Ectodermal cell (in vitro differentiated cells): ENCODE measurements at regions not wholly inside any gene's neighbourhood (a gene's known extent, or its start where the extent isn't known, plus 50 kb on each side); places are given as distances from the start of the nearest gene placed in this dataset.

ENCODE experiments used
- H3K27ac ChIP-seq: 2 replicates; pipeline ENCODE4 v1.7.0; 2013; ENCODE audit warnings: mild to moderate bottlenecking, low read depth, low read length; ENCODE audit not compliant: insufficient read depth, poor library complexity, severe bottlenecking
- H3K27me3 ChIP-seq: 2 replicates; pipeline ENCODE4 v1.7.0; 2013; ENCODE audit warnings: mild to moderate bottlenecking, low read length; ENCODE audit not compliant: insufficient read depth, control insufficient read depth, poor library complexity, severe bottlenecking
- H3K36me3 ChIP-seq: one replicate; pipeline ENCODE4 v1.7.0; 2013; ENCODE audit warnings: low read length; ENCODE audit not compliant: control insufficient read depth, insufficient read depth
- H3K4me1 ChIP-seq: one replicate; pipeline ENCODE4 v1.7.0; 2013; ENCODE audit warnings: low read length; ENCODE audit not compliant: control insufficient read depth, insufficient read depth
- H3K4me3 ChIP-seq: 2 replicates; pipeline ENCODE4 v1.7.0; 2013; ENCODE audit warnings: low read depth, low read length, control low read depth; ENCODE audit not compliant: insufficient read depth
- H3K9me3 ChIP-seq: 2 replicates; pipeline ENCODE4 v1.7.0; 2013; ENCODE audit warnings: mild to moderate bottlenecking, low read length, moderate library complexity; ENCODE audit not compliant: control insufficient read depth
- WGBS, 2 experiments: methylation state at CpG; one replicate each; pipeline ENCODE4 v1.1.7; 2013; ENCODE audit warnings: missing lambda C conversion rate in 2 of 2; 5-methylcytosine and 5-hydroxymethylcytosine counted together

DNA sequence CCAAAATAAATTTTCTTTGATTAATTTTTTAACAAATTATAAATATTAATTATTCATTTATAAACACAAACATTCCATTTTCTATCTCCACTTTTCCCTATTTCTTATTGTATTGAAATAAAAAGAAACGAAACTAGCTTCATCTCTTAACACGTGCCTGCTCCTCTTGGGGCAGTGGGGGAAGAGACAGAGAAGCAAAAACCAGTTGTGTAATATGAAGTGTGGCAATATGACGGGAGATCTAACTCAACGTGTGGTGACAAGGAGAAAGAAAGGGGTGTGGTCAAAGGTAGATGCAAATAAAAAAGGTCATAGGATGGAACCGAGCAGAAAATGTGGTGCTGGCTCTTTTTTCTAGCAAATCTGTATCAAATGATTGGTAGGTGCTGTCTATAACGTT lies 106.9 kb upstream of the SLC8A1 start:
- 91 to 94% methylated on average over 6 of the region's 6 CpGs for WGBS, 2 experiments
- H3K27ac ChIP-seq, result no peak overlapping the region
- no peaks in the 10 kb centered on the region for H3K4me1 ChIP-seq
- H3K4me3 ChIP-seq, result no peak overlapping the region
- H3K9me3 ChIP-seq, result no peaks in the 10 kb centered on the region
- H3K36me3 ChIP-seq, result no peaks in the 10 kb centered on the region
- H3K27me3 ChIP-seq, result no peaks in the 10 kb centered on the region

DNA sequence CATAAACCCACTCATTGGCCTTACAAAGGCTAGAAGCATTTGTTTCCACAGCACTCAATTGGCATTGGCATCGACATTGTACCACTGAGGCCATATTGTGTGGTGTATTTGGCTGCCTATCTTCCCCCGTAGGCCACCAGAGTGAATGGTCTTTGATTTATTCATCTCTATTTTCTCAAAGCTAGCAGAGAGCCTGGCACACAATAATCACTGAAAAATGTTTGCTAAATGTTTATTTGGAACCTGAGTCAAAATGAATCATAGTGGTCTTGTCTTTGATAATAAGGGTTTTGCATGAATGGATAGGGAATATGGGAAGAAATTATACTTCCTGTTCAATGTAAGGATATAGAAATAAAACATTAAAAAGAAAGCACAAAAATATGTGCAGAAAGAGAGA lies 107.3 kb upstream of the SLC8A1 start:
- no peaks in the 10 kb centered on the region for H3K27me3 ChIP-seq
- H3K4me3 ChIP-seq, result no peak overlapping the region
- no peaks in the 10 kb centered on the region for H3K4me1 ChIP-seq
- no peaks in the 10 kb centered on the region for H3K36me3 ChIP-seq
- H3K9me3 ChIP-seq, result no peaks in the 10 kb centered on the region
- no peak overlapping the region for H3K27ac ChIP-seq
- WGBS, 2 experiments, result 87 to 94% methylated on average over 2 of the region's 2 CpGs

DNA sequence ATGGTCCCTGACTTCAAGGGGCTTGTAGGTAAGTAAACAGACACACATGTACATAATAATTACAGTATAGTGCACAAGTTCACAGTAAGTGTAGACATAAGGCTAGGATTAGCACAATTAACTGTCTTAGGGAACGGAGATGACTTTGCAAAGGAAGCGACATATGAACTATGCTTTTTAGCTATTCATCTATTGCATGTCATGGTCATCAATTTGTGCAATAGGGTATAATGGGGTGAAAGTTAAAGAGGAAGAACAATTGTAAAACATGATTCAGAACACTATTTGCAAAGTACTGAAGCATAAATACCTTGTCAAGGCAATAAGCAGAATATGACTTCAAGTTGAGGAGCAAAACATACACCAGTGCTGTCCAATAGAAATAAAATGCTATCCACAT lies 112.3 kb upstream of the SLC8A1 start:
- Histone ChIP-seq H3K4me1 (no peaks in the 10 kb centered on the region), H3K4me3 (no peak overlapping the region), H3K9me3 (no peaks in the 10 kb centered on the region), H3K36me3 (no peaks in the 10 kb centered on the region), H3K27ac (no peak overlapping the region), H3K27me3 (no peaks in the 10 kb centered on the region)
- 45 to 50% methylated on average over 2 of the region's 2 CpGs for WGBS, 2 experiments

DNA sequence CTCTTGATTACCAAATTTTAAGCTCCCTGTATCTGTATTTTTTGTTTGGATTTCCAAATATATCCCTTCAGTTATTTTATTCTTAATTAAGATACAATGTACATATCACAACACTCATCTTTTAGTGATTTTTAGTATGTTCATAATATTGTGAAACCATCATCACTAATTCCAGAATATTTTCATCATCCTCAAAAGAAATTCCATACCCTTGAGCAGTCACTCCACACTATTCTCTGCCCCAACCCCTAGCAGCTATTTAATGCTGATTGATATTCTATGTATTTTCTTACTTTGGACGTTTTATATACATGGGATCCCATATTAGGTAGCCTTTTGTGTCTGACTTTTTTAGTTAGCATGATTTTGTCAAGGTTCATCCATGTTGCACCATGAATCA lies 127.4 kb upstream of the SLC8A1 start:
- no peaks in the 10 kb centered on the region for H3K27me3 ChIP-seq
- H3K4me1 ChIP-seq, result no peaks in the 10 kb centered on the region
- no peak overlapping the region for H3K4me3 ChIP-seq
- 100% methylated on average over 1 of the region's 1 CpG for WGBS, 2 experiments
- no peaks in the 10 kb centered on the region for H3K9me3 ChIP-seq
- no peak overlapping the region for H3K27ac ChIP-seq
- no peaks in the 10 kb centered on the region for H3K36me3 ChIP-seq

DNA sequence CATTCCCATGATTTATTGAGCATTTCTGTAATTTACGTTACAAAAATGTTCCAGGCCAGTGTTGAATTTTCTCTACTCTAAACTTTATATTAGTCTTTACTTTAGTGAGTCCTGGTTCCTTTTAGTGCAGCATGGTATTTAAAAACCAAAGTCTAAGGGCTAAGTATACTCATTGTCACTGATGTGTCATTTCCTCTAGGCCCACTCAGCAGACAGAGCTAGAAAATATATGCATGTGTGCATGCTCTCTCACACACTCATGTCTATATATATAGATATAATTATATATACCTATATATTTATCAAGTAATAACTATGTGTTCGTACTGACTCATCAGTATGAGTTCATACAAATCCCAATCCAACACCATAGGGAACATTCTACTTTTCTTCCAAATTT lies 132.5 kb upstream of the SLC8A1 start:
- H3K4me3 ChIP-seq, result no peak overlapping the region
- H3K9me3 ChIP-seq, result no peaks in the 10 kb centered on the region
- 95 to 100% methylated on average over 1 of the region's 2 CpGs for WGBS, 2 experiments
- no peaks in the 10 kb centered on the region for H3K27me3 ChIP-seq
- no peaks in the 10 kb centered on the region for H3K36me3 ChIP-seq
- no peaks in the 10 kb centered on the region for H3K4me1 ChIP-seq
- H3K27ac ChIP-seq, result no peak overlapping the region

DNA sequence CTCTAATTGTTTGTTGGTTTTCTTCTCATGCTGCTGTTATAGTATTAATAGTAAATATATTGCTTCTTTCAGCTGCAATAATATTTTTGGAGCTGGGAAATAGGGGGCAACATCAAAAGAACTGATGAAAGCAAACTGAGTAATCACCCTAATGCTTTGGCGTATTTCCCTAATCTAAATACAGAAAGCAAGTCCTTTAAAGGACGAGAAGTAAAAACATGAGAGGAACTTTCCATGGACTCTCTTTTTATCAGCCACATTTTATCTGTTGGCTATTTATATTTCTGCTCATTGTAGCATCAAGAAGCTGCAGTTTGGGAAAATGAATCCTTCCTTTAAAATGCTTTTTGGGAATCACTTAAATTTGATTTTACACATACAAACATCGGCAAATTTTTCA lies 139.9 kb upstream of the SLC8A1 start:
- no peaks in the 10 kb centered on the region for H3K9me3 ChIP-seq
- no peak overlapping the region for H3K4me3 ChIP-seq
- H3K27ac ChIP-seq, result no peak overlapping the region
- H3K4me1 ChIP-seq, result no peaks in the 10 kb centered on the region
- WGBS, 2 experiments, result 85 to 98% methylated on average over 3 of the region's 3 CpGs
- no peaks in the 10 kb centered on the region for H3K36me3 ChIP-seq
- H3K27me3 ChIP-seq, result no peaks in the 10 kb centered on the region

DNA sequence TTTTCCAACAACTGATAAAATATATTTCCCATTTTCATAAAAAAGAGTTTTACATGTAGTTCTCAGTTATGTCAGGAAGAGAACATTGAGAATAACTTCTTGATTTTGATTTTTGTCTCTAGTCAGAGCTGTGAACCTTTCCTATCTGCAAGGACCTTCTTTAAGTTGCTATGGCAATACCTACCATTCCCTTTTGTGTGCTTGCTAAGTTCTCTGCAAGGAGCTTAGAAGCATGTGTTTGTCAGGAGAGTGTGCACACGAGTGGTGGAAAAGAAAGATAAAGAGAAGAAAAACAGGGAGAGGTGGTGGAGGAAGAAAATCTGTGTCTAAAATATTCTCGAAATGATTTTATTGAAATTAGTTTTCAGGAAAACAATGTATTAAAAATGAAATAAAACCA lies 140.3 kb upstream of the SLC8A1 start:
- Histone ChIP-seq H3K9me3 (no peaks in the 10 kb centered on the region), H3K27me3 (no peaks in the 10 kb centered on the region), H3K4me1 (no peaks in the 10 kb centered on the region), H3K27ac (no peak overlapping the region), H3K4me3 (no peak overlapping the region), H3K36me3 (no peaks in the 10 kb centered on the region)
- WGBS, 2 experiments, result 43 to 50% methylated on average over 2 of the region's 2 CpGs

DNA sequence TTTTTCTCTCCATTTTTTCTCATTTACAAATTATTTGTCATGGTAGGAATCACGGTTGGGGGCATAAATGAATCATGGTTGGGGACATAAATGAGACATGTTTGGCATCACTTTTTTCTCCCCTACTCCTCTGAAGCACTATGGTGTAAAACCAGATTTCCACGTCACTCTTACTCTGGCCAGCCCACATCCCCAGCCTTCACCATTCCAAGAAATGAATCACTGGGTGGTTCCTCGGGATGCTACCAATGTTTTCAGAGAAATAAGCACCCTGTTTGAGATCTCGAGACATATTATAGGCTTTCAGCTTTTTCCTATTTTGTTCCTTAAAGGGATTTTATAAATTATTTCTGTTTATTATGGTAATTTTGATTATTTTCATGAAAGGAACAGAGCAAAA lies 155.0 kb upstream of the SLC8A1 start:
- Histone ChIP-seq H3K36me3 (no peaks in the 10 kb centered on the region), H3K4me3 (no peak overlapping the region), H3K27ac (no peak overlapping the region), H3K9me3 (no peaks in the 10 kb centered on the region), H3K27me3 (no peaks in the 10 kb centered on the region), H3K4me1 (no peaks in the 10 kb centered on the region)
- 88 to 100% methylated on average over 4 of the region's 4 CpGs for WGBS, 2 experiments

DNA sequence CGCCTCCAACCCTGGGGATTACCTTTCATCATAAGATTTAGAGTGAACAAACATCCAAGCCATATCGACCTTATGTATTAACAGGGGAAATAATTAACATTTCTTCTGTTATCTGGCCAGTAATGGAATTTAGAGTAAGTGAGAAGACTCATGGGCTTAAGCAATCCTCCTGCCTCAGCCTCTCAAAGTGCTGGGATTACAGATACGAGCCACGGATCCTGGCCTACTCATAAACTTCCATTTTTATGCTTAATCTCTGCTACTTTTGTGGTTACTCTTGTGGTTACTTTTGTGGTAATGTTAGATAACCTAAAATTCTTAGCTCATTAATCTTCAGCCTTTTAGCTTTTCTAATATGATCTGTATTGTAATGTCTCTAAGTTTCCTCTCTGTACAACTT lies 159.3 kb upstream of the SLC8A1 start:
- no peaks in the 10 kb centered on the region for H3K27me3 ChIP-seq
- no peaks in the 10 kb centered on the region for H3K9me3 ChIP-seq
- H3K4me1 ChIP-seq, result no peaks in the 10 kb centered on the region
- no peak overlapping the region for H3K27ac ChIP-seq
- no peaks in the 10 kb centered on the region for H3K36me3 ChIP-seq
- 92 to 100% methylated on average over 1 to 4 of the region's 4 CpGs for WGBS, 2 experiments
- H3K4me3 ChIP-seq, result no peak overlapping the region

DNA sequence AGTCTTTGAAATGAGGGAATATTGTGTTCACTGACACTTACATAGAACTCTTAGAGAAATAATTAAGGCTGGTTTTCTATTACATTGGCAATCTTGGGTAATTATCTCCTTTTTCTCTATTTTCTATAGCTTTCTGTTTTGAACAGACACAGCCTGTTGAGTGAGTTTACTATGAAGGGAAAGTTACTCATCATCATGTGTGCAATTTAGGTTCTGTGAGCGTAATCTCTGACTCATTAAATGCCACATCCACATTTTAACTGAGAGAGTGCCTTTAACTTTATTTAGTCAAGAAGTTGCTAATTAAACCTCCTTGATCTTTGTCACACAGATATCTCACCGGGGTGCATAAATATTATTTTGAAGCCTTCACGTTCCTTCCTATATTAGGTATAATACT lies 174.0 kb upstream of the SLC8A1 start:
- 92 to 100% methylated on average over 2 to 3 of the region's 3 CpGs for WGBS, 2 experiments
- Histone ChIP-seq H3K36me3 (no peaks in the 10 kb centered on the region), H3K4me1 (no peaks in the 10 kb centered on the region), H3K9me3 (no peaks in the 10 kb centered on the region), H3K4me3 (no peak overlapping the region), H3K27ac (no peak overlapping the region), H3K27me3 (no peaks in the 10 kb centered on the region)

DNA sequence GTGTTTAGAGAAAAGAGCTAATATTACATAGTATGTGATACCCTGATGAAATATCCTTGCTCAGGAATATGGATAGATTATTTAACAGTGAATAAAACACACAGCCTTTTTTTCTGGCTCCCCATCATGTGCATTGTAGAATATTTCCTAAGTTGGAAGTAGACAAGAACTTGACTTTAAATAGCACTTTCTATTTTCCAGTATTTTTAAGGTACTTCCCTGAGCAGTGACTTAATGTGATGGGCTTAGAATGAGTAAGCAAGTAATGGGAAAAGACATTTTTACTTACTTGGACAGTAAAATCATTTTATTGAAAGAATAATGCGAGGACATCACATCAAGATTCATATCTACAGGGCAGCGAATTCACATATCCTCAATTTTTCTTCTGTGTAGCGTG lies 176.7 kb upstream of the SLC8A1 start:
- Histone ChIP-seq H3K4me1 (no peaks in the 10 kb centered on the region), H3K27ac (no peak overlapping the region), H3K4me3 (no peak overlapping the region), H3K36me3 (no peaks in the 10 kb centered on the region), H3K9me3 (no peaks in the 10 kb centered on the region), H3K27me3 (no peaks in the 10 kb centered on the region)
- 67% methylated on average over 3 of the region's 3 CpGs; no CpG with 5 or more reads in 1 of the 2 experiments for WGBS, 2 experiments
